OCI-LY3 (cell line): ENCODE measurements at regions not wholly inside any gene's neighbourhood (a gene's known extent, or its start where the extent isn't known, plus 50 kb on each side); places are given as distances from the start of the nearest gene placed in this dataset.
"Not testable (repeated sequence)": the region's sequence is repeated elsewhere in the genome, so short reads cannot be mapped to it uniquely, and the experiment has no call there.

Source experiments
- H2AFZ ChIP-seq: fragments of 200-600, 300-600 bp; shearing (Covaris generic); 2 replicates; pipeline ENCODE4 v1.6.0; 2014; ENCODE audit warnings: antibody characterized with exemption, low read depth, low read length
- H3K27ac ChIP-seq: fragments of 200-600, 300-600 bp; sonication (generic); 2 replicates; pipeline ENCODE4 v1.5.1; 2014; ENCODE audit warnings: mild to moderate bottlenecking, low read length, moderate library complexity, mixed read lengths
- H3K27me3 ChIP-seq: fragments of 200-600, 300-600 bp; sonication (generic); 2 replicates; pipeline ENCODE4 v1.6.1; 2014; ENCODE audit warnings: low read depth, low read length, mixed read lengths
- H3K36me3 ChIP-seq: fragments of 200-600, 300-600 bp; sonication (generic); replicated peaks from 2 replicates; pipeline ENCODE3; 2014; ENCODE audit warnings: low read depth, low read length, mixed read lengths
- H3K4me1 ChIP-seq: fragments of 300-600, 200-600 bp; sonication (generic); 2 replicates; pipeline ENCODE4 v1.6.1; 2014; ENCODE audit warnings: low read length, mixed read lengths
- H3K4me2 ChIP-seq: fragments of 200-600, 300-600 bp; sonication (generic); 2 replicates; pipeline ENCODE4 v1.6.1; 2014; ENCODE audit warnings: low read length, mixed read lengths
- H3K4me3 ChIP-seq: fragments of 300-600, 200-600 bp; sonication (generic); 2 replicates; pipeline ENCODE4 v1.5.1; 2014; ENCODE audit warnings: antibody characterized with exemption, mild to moderate bottlenecking, low read length, moderate library complexity
- H3K79me2 ChIP-seq: fragments of 300-600, 200-600 bp; shearing (Covaris generic); 2 replicates; pipeline ENCODE4 v1.6.1; 2014; ENCODE audit warnings: mild to moderate bottlenecking, low read length, mixed read lengths
- H3K9ac ChIP-seq: fragments of 300-600, 200-600 bp; shearing (Covaris generic); 2 replicates; pipeline ENCODE4 v1.6.0; 2014; ENCODE audit warnings: mild to moderate bottlenecking, low read length, moderate library complexity
- H3K9me3 ChIP-seq: fragments of 200-600, 300-600 bp; shearing (Covaris generic); 2 replicates; pipeline ENCODE4 v1.6.1; 2014; ENCODE audit warnings: low read length, mixed read lengths; ENCODE audit not compliant: insufficient read depth
- H4K20me1 ChIP-seq: fragments of 200-600, 300-600 bp; sonication (generic); 2 replicates; pipeline ENCODE4 v1.6.1; 2016; ENCODE audit warnings: low read length, mixed read lengths; ENCODE audit not compliant: insufficient read depth
- CTCF ChIP-seq: fragments of 200-600, 300-600 bp; sonication (generic); IDR thresholded peaks from 2 replicates; pipeline ENCODE4 v1.5.1; 2014; ENCODE audit warnings: antibody characterized with exemption, low read length, low read depth
- EZH2phosphoT487 ChIP-seq: fragments of 200-600 bp; shearing (Covaris generic); IDR thresholded peaks from 2 replicates; pipeline ENCODE4 v1.6.1; 2018; ENCODE audit warnings: antibody characterized with exemption, mixed run types, low read depth

- Histone ChIP-seq H3K27ac (no peak overlapping the region), H3K4me2 (no peak overlapping the region), H3K4me1 (no peaks in the 10 kb centered on the region), H2AFZ (no peak overlapping the region), H3K4me3 (no peak overlapping the region), H3K27me3 (no peaks in the 10 kb centered on the region), H3K9me3 (no peaks in the 10 kb centered on the region), H3K36me3 (no peaks in the 10 kb centered on the region), H3K79me2 (no peaks in the 10 kb centered on the region), H3K9ac (no peak overlapping the region), H4K20me1 (no peaks in the 10 kb centered on the region)
- TF ChIP-seq CTCF: no peak
- no peak for TF ChIP-seq EZH2phosphoT487
Observed at GRCh38 chr21:38900499-38900898, 94.8 kb downstream of the ETS2 start.

GRCh38 chr21:38899985-38900384, 94.3 kb downstream of the ETS2 start:
- H3K9me3 ChIP-seq, H3K27ac ChIP-seq, H2AFZ ChIP-seq, H3K36me3 ChIP-seq, H3K27me3 ChIP-seq, H3K4me1 ChIP-seq, H4K20me1 ChIP-seq, H3K9ac ChIP-seq, H3K79me2 ChIP-seq, H3K4me2 ChIP-seq, H3K4me3 ChIP-seq: not testable (repeated sequence)

GRCh38 chr21:38899277-38899947, 93.7 kb downstream of the ETS2 start:
- no peaks in the 10 kb centered on the region for H3K4me1 ChIP-seq

GRCh38 chr21:38898422-38899096, 92.8 kb downstream of the ETS2 start:
- no peaks in the 10 kb centered on the region for H3K79me2 ChIP-seq
- H3K4me3 ChIP-seq: no peak overlapping the region
- H3K36me3 ChIP-seq: no peaks in the 10 kb centered on the region
- H3K27ac ChIP-seq: no peak overlapping the region
- H3K4me1 ChIP-seq: no peaks in the 10 kb centered on the region
- TF ChIP-seq EZH2phosphoT487 (no peak), CTCF (no peak)
- H3K9ac ChIP-seq: no peak overlapping the region
- H2AFZ ChIP-seq: no peak overlapping the region
- H3K4me2 ChIP-seq: no peak overlapping the region
- no peaks in the 10 kb centered on the region for H3K27me3 ChIP-seq
- H3K9me3 ChIP-seq: no peaks in the 10 kb centered on the region
- H4K20me1 ChIP-seq: no peaks in the 10 kb centered on the region

More at GRCh38 chr21:38899277-38899947, 93.7 kb downstream of the ETS2 start:
- Histone ChIP-seq H3K9ac (no peak overlapping the region), H3K4me2 (no peak overlapping the region), H2AFZ (no peak overlapping the region), H3K4me3 (no peak overlapping the region), H3K79me2 (no peaks in the 10 kb centered on the region), H3K9me3 (no peaks in the 10 kb centered on the region), H4K20me1 (no peaks in the 10 kb centered on the region), H3K27me3 (no peaks in the 10 kb centered on the region), H3K27ac (no peak overlapping the region), H3K36me3 (no peaks in the 10 kb centered on the region)
- no peak for TF ChIP-seq EZH2phosphoT487
- TF ChIP-seq CTCF: no peak
